ENCODE measurements at regions not wholly inside any gene's neighbourhood (a gene's known extent, or its start where the extent isn't known, plus 50 kb on each side); places are given as distances from the start of the nearest gene placed in this dataset.

DNA sequence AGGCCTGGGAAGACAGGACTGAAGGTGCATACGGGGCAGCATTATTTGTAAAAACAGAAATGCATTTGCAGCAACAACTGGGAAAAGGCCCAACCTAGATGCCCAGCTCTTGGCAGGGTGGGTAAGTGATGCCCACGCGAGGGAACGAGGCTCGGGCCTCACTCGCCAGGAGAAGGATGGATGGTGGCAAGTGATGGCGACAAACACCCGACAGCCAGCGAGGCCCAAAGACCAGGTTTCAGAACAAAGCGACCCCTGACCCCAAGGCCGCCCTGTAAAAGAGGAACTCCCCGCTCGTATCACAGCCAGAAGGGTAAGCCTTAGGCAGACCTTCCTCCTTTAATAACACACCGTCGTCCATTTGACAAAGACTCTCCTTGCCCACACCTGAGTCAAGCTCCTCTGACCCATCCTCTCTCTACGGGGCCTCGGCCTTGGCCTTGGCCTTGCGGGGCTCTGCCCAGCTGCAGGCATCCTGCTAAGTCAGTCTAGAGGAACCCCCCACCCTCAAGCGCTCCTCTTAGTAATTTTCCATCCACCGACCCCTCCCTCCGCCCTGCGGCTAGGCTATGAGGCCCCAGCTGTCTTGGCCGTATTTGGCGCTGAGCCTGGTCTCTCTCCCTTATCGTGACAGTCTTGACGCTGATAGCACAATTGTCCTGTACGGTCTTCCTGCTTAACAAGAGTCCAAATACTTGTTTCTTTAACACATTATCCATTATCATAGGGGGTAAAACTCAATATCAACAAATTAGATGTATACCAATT lies 80.2 kb downstream of the NCOR2 start:
- TF ChIP-seq, protein P1, sequence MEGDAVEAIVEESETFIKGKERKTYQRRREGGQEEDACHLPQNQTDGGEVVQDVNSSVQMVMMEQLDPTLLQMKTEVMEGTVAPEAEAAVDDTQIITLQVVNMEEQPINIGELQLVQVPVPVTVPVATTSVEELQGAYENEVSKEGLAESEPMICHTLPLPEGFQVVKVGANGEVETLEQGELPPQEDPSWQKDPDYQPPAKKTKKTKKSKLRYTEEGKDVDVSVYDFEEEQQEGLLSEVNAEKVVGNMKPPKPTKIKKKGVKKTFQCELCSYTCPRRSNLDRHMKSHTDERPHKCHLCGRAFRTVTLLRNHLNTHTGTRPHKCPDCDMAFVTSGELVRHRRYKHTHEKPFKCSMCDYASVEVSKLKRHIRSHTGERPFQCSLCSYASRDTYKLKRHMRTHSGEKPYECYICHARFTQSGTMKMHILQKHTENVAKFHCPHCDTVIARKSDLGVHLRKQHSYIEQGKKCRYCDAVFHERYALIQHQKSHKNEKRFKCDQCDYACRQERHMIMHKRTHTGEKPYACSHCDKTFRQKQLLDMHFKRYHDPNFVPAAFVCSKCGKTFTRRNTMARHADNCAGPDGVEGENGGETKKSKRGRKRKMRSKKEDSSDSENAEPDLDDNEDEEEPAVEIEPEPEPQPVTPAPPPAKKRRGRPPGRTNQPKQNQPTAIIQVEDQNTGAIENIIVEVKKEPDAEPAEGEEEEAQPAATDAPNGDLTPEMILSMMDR (IDR thresholded peaks at IDR 0.05; ENCODE audit: borderline replicate concordance, control extremely low read depth, extremely low read depth, insufficient read depth, missing control alignments) = no peak
- DNase-seq (ENCODE audit: low spot score) = no peak
- in situ Hi-C loops (cut with MboI; ENCODE audit: low sequenced_read_pairs, unreplicated experiment) = no loop called here

DNA sequence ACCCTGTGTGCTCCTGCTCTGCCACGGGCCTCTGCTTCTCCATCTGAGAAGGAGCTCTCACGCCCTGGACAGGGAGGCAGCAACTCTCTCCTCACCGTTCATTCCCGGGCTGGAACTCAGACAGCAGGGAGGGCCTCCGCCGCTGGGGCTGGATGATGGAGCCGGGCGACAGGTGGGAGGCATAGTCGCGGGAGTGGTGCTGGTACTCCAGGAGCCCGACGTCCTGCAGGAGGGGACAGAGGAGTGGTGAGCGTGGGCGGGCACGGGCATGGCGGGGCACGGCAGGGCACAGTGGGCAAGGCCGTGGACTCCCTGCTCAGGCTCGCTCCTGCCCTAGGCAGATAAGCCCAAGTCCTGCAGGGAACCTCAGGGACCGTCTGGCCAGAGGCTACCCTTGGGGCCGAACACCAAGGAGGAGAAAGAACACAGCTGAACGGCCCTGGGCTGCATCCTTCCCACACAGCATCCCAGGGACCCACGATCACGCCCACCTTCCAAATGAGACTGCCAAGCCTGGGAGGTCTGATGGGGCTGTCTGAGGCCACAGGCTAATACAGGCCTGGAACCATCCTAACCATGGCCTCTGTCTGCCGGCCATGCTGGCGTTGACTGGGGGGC lies 81.0 kb downstream of the NCOR2 start:
- in situ Hi-C loops (cut with MboI; ENCODE audit: low sequenced_read_pairs, unreplicated experiment) = no loop called here

DNA sequence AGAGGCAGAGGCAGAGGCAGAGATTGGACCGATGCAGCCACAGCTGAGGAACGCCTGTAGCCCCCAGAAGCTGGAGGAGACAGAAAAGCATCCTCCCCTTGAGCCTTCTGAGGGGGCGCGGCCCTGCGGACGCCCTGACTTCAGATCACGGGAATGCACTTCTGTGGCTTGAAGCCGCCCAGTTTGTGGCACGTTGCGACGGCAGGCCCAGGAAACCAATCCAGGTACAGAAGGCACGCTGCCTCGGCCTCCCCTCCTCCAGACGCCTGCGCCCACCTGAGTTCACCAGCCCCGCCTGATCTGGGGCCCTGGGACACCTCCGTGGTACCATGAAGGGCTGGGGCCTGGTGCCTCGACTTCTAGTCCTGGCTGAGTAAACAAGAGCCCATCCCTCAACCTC lies 82.0 kb downstream of the NCOR2 start:
- TF ChIP-seq, protein P1 (IDR thresholded peaks at IDR 0.05; ENCODE audit: borderline replicate concordance, control extremely low read depth, extremely low read depth, insufficient read depth, missing control alignments) = no peak
- in situ Hi-C loops (cut with MboI; ENCODE audit: low sequenced_read_pairs, unreplicated experiment) = no loop called here
- no peak for DNase-seq (ENCODE audit: low spot score)

More for the DNA sequence above, 81.0 kb downstream of the NCOR2 start:
- DNase-seq (ENCODE audit: low spot score) = no peak
- TF ChIP-seq, protein P1 (IDR thresholded peaks at IDR 0.05; ENCODE audit: borderline replicate concordance, control extremely low read depth, extremely low read depth, insufficient read depth, missing control alignments) = no peak

DNA sequence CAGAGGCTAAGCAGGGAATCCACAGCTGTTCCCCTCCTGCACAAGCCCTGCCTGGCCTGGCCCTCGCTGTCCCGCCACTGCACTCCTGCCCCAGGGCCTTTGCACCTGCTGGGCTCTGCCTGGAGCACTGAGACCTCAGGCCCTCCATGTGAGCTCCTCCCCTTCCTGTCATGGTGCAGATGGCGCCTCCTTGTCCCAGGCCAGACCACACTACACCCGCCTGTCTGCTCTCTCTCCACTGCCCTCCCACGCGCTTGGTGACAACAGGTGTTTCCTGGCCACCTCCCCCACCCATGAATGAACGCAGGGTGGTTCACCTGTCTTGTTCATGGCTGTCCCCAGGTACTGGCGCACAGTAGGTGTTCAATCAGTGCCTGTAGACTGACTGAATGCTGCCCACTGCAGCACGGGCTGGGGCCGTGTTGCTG lies 82.9 kb downstream of the NCOR2 start:
- in situ Hi-C loops (cut with MboI; ENCODE audit: low sequenced_read_pairs, unreplicated experiment) = no loop called here
- TF ChIP-seq, protein P1 (IDR thresholded peaks at IDR 0.05; ENCODE audit: borderline replicate concordance, control extremely low read depth, extremely low read depth, insufficient read depth, missing control alignments) = no peak
- DNase-seq (ENCODE audit: low spot score) = peak; percentile 73

DNA sequence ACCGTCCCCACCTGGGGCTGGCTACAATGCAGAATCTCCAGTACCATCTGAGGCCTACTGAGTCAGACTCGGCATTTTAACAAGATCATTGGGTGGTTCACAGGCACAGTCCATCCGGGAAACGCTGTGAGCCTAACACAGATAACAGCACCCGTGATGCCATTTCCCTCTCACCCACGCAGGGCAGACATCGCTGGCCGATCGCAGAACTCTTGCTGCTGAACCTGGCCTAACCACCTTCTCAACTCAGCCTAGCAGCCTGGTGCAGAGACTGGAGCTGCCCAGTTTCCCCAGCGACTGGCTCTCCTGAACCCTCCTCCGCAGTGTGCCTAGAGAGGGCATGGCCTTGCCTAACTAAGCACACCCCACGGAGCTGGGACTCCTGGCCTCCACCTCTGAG lies 83.3 kb downstream of the NCOR2 start:
- in situ Hi-C loops (cut with MboI; ENCODE audit: low sequenced_read_pairs, unreplicated experiment) = no loop called here
- DNase-seq (ENCODE audit: low spot score) = no peak
- TF ChIP-seq, protein P1 (IDR thresholded peaks at IDR 0.05; ENCODE audit: borderline replicate concordance, control extremely low read depth, extremely low read depth, insufficient read depth, missing control alignments) = no peak

DNA sequence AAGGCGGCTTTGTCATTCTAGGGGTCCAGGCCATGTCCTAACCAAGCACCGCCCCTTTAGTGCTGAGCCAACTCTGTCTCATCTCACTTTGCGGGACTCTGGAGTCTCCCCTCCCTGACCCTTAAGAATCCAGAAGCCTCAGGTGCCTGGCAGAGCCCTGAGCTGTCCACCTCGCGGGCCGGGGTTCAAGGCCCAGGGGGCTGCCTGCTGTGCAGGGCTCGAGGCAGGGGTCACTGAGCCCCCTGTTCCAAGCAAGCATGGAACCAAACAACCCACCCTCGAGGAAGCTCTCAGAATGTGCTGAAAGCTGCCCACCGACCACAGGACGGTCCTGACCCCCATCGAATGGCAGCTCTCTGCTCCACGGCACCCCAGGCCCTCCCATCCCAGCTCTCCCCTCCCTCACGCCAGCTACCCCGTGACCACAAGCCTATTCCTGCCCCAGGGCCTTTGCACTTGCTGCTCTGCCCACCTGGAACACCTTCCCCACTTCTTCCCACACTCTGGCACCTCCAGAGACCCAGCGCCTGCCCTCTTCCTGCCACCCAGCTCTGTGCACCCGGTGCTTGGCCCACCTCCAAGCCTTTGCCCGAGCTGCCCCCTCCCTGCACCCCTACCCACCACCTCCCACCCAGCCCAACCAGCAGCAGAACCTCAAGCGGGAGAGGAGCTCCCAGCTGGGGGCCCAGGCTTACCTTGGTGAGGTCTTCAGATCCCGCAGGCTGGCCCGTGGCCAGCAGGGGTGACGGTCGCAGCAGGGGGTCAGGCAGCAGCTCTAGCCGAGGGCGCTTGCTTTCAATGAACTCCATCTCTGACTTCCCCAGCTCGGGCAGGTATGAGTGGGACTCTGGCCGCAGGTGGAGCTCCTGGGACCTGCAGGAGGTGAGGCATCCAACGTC lies 84.3 kb downstream of the NCOR2 start:
- TF ChIP-seq, protein P1 (IDR thresholded peaks at IDR 0.05; ENCODE audit: borderline replicate concordance, control extremely low read depth, extremely low read depth, insufficient read depth, missing control alignments) = no peak
- in situ Hi-C loops (cut with MboI; ENCODE audit: low sequenced_read_pairs, unreplicated experiment) = no loop called here
- DNase-seq (ENCODE audit: low spot score) = no peak

Data from GM13976 (cell line).